IgD-negative memory B cell (primary cell): ENCODE measurements at regions not wholly inside any gene's neighbourhood (a gene's known extent, or its start where the extent isn't known, plus 50 kb on each side); places are given as distances from the start of the nearest gene placed in this dataset.

Experiments used
- H3K27ac Mint-ChIP-seq, 3 donors: one replicate each; pipeline ENCODE4 v1.8.0; 2020 to 2022; ENCODE audit warnings: mild to moderate bottlenecking in 3 of 3, mixed read lengths in 3 of 3, moderate library complexity in 1 of 3
- H3K27me3 Mint-ChIP-seq: one replicate; pipeline ENCODE4 v1.8.0; 2021; ENCODE audit warnings: mixed read lengths
- H3K36me3 Mint-ChIP-seq: one replicate; pipeline ENCODE4 v1.8.0; 2020; ENCODE audit warnings: mild to moderate bottlenecking, mixed read lengths
- H3K4me1 Mint-ChIP-seq, 3 donors: one replicate each; pipeline ENCODE4 v1.8.0; 2020 to 2022; ENCODE audit warnings: mixed read lengths in 3 of 3, mild to moderate bottlenecking in 1 of 3
- H3K4me3 Mint-ChIP-seq, 4 donors: one replicate each; pipeline ENCODE4 v1.8.0; 2020 to 2022; ENCODE audit warnings: mild to moderate bottlenecking in 4 of 4, mixed read lengths in 4 of 4, moderate library complexity in 3 of 4
- H3K9me3 Mint-ChIP-seq, 3 donors: one replicate each; pipeline ENCODE4 v1.8.0; 2020 to 2021; ENCODE audit warnings: mixed read lengths in 3 of 3, mild to moderate bottlenecking in 1 of 3

DNA sequence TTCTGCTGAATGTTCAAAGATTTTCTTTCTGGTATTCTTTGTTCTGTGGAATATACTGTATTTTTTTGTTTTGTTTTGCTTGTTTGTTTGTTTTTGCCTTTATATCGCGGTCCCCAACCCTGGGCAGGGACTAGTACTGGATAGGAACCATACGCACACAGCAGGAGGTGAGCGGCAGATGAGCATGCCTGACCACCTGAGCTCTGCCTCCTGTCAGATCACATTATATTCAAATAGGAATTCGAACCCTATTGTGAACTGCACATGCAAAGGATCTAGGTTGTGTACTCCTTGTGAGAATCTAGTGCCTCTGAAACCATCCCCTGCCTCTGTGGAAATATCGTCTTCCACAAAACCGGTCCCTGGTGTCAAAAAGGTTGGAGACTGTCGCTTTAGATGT, 83.3 kb upstream of the ANO3 start:
- Mint-ChIP-seq H3K4me3 (no peak overlapping the region), H3K36me3 (peaks cover 2% of the 10 kb centered on the region), H3K9me3 (peaks cover 0 to 2% (median 0%) of the 10 kb centered on the region in 3 donors), H3K4me1 (no peaks in the 10 kb centered on the region), H3K27ac (no peak overlapping the region), H3K27me3 (no peaks in the 10 kb centered on the region)

DNA sequence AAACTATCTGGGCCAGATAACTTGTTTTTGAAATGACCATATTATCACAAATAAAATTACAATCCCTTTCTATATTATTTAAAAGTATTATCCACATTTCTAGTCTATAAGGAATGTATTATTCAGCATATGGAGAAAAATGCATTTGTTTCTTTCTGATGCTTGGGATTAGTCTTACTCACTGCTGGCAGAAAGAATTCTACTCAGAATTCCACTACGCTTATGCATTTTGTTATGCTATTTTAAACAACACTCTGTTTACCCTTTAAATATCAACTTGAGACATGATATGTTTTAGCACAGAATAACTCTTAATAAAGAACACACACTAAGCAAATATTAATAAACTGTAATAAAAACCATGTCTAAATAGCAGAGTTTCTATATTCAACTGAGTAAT, 77.6 kb upstream of the ANO3 start:
- H3K27ac Mint-ChIP-seq = no peak overlapping the region
- no peaks in the 10 kb centered on the region for H3K36me3 Mint-ChIP-seq
- peaks cover 0 to 5% (median 0%) of the 10 kb centered on the region in 3 donors for H3K9me3 Mint-ChIP-seq
- H3K27me3 Mint-ChIP-seq = no peaks in the 10 kb centered on the region
- H3K4me1 Mint-ChIP-seq = no peaks in the 10 kb centered on the region
- H3K4me3 Mint-ChIP-seq = no peak overlapping the region

DNA sequence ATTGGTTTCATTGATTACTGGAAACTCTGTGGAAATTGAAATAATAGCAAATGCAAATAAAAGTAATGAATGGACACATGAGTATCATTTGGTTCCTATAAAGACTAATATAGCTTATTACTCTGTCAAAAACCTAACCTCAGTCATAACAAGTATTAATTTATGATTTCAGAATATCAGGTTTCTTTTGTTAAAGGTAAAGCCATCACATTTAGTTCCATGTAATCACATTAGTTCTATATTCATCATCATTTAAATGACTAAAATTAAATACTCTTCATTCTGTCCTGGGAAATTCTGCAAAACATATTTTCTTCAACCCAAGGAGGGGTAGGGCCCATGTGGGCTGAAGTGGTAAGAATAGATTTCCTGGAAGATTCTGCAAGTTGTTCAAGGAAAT, 68.2 kb upstream of the ANO3 start:
- Mint-ChIP-seq H3K27ac (no peak overlapping the region), H3K36me3 (no peaks in the 10 kb centered on the region)

DNA sequence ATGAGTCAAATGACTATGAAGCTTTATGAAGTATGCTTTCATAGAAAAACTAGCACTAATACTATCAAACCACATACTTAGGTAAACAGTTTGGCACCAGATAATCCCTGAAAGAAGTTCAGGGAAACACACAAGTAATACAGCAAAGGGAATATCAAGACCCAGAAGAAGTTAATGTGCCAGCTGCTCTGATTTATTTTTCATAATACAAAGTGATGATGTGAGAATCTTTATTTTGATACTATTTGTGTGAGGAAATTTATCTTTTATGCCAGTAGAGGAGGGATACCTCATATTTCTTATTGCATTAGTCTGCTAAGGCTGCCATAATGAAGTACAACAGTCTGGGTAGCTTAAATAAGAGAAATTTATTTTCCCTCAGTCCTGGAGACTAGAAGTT, 67.7 kb upstream of the ANO3 start:
- Mint-ChIP-seq H3K27me3 (no peaks in the 10 kb centered on the region), H3K27ac (no peak overlapping the region), H3K36me3 (no peaks in the 10 kb centered on the region), H3K9me3 (no peaks in the 10 kb centered on the region), H3K4me1 (peaks cover 0 to 2% (median 0%) of the 10 kb centered on the region in 3 donors), H3K4me3 (no peak overlapping the region)

More for the DNA sequence above, 68.2 kb upstream of the ANO3 start:
- Mint-ChIP-seq H3K4me1 (peaks cover 0 to 2% (median 0%) of the 10 kb centered on the region in 3 donors), H3K4me3 (no peak overlapping the region), H3K9me3 (no peaks in the 10 kb centered on the region), H3K27me3 (no peaks in the 10 kb centered on the region)

DNA sequence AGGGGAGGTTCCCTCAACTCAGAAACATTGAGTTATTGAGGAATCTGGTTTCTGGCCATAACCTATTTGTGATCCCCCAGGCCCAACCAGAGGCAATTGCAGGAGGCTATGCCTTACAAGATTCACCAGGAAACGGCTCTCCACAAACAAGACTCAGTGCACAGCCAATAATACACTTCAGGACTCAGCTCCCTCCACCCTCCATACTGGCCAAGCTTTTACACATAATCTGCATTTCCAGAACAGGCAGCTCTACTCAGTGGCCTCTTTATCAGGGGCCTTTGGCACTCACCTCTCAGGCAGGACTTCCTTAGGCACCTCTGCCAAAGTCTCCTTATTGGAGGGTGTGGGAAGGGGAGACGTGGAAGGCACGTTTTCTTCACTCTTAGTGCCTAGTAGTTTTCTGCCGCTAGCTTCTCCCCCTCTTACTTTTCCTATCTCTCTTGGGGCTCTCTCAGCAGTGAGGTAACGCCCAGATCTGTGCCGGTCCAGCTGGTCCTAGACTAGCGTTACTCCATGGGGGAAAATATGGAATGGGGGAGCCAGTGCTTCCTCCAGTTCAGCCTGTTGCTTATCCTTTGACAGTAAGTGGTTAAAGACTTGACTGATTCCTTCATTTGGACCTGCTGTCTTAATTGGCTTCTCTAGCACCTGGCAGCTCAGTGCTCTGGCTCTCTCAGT, 62.8 kb upstream of the ANO3 start:
- H3K4me3 Mint-ChIP-seq = no peak overlapping the region
- H3K27me3 Mint-ChIP-seq = no peaks in the 10 kb centered on the region
- H3K4me1 Mint-ChIP-seq = peaks cover 0 to 2% (median 0%) of the 10 kb centered on the region in 3 donors
- H3K36me3 Mint-ChIP-seq = no peaks in the 10 kb centered on the region
- no peak overlapping the region for H3K27ac Mint-ChIP-seq
- no peaks in the 10 kb centered on the region for H3K9me3 Mint-ChIP-seq

DNA sequence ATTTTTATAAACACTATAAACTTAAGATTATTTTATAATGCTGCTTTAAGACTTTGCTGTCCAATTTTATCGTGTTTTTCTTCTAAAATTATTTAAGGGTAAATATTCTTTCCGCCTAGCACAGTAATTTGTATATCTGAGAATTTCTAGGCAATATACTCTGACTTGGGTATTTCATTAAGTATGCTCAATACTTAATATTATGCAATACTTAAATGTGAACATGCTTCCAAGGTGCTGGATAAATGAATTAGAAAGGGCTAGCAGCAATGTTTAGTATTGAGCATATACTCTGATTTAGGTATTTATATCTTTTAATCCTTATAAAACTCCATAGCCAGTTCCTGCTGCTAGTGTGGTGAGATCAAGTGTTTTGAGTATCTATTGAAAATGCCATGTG, 60.3 kb upstream of the ANO3 start:
- H3K9me3 Mint-ChIP-seq = no peaks in the 10 kb centered on the region
- no peaks in the 10 kb centered on the region for H3K4me1 Mint-ChIP-seq
- no peaks in the 10 kb centered on the region for H3K27me3 Mint-ChIP-seq
- no peak overlapping the region for H3K4me3 Mint-ChIP-seq
- H3K36me3 Mint-ChIP-seq = no peaks in the 10 kb centered on the region
- no peak overlapping the region for H3K27ac Mint-ChIP-seq

DNA sequence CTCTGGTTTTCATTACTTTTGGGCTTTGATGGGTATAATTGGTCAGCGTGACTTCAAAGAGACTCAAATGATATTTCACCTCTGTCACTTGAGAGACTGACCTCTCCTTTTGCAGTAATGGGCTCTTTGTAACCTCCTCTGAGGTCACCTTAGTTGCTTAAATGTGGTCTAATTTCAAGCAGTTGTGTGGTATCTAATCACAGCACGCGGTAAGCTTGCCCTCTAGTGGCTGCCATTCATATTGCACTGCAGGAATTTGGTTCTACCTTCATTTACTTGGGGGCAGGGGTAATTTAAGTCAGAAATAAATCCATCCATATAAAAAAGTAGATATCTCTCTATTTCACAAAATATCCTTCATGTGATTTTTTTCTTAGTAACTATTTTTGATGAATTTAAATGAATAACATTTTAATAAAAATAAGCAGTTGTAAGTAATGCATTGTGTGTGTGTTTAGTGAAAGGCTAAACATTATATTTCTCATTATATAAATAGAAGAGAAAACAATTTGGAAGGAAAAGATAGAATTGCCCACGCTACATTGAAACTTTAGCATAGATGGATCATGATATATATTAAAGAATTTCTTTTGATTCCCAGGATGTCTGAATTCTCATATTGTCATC, 55.0 kb upstream of the ANO3 start:
- Mint-ChIP-seq H3K27ac (no peak overlapping the region), H3K27me3 (peaks cover 2% of the 10 kb centered on the region), H3K36me3 (no peaks in the 10 kb centered on the region), H3K4me3 (no peak overlapping the region), H3K9me3 (no peaks in the 10 kb centered on the region), H3K4me1 (no peaks in the 10 kb centered on the region)

DNA sequence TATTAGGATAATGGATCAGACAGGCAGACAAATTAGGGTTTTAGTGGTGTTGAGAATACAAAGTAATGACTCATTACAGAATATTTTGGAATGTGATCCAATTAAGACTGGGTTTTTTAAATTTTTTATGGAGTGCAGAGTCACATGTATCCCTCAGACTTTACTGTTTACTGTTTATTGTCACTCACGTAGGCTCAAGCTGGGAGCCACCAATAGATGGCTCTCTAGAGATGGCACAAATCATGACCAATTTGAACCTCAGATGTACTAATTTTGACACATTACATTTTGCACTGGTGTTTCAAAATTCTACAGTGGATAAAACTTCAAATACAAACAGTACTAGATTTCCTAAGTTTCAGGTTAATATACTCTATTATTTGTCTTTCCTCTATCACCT, 53.6 kb upstream of the ANO3 start:
- Mint-ChIP-seq H3K36me3 (no peaks in the 10 kb centered on the region), H3K27ac (no peak overlapping the region), H3K27me3 (peaks cover 2% of the 10 kb centered on the region), H3K4me1 (no peaks in the 10 kb centered on the region), H3K9me3 (no peaks in the 10 kb centered on the region), H3K4me3 (no peak overlapping the region)
